ENCODE measurements at regions not wholly inside any gene's neighbourhood (a gene's known extent, or its start where the extent isn't known, plus 50 kb on each side); places are given as distances from the start of the nearest gene placed in this dataset.

- peak; percentile 17 for DNase-seq (ENCODE audit: low spot score)
- H3F3A ChIP-seq (replicated peaks; ENCODE audit: low read depth): peaks cover 4% of the 10 kb centered on the region; the same call in 1 of the 2 replicates
- no peaks in the 10 kb centered on the region for H3K27me3 ChIP-seq (ENCODE audit: insufficient read depth)
- H2AFZ ChIP-seq: no peak overlapping the region
- H3K4me1 ChIP-seq (ENCODE audit: insufficient read depth): peaks cover 26% of the 10 kb centered on the region
- no peaks in the 10 kb centered on the region for H4K20me1 ChIP-seq (replicated peaks; ENCODE audit: insufficient read depth)
- Mint-ChIP-seq H3K4me1 (peaks cover 25% of the 10 kb centered on the region), H3K27ac (no peak overlapping the region), H3K36me3 (ENCODE audit: low read depth) (peaks cover 14% of the 10 kb centered on the region), H3K4me3 (no peak overlapping the region), H3K9me3 (peaks cover 14% of the 10 kb centered on the region; the same call in 2 of the 3 replicates), H3K27me3 (ENCODE audit: insufficient read depth, low read depth, poor library complexity) (no peaks in the 10 kb centered on the region)
- H3K9me2 ChIP-seq (ENCODE audit: insufficient read depth): 0 out of 2 replicates have a peak, but pooled peaks cover 11% of the 10 kb centered on the region
- H3K4me3 ChIP-seq: no peak overlapping the region
- peak; percentile 54 for ATAC-seq
- no peaks in the 10 kb centered on the region for H3K79me2 ChIP-seq (replicated peaks; ENCODE audit: insufficient read depth)
- H3K4me2 ChIP-seq: peak overlapping the region; percentile 18; the same call in 1 of the 2 replicates
- peaks cover under 1% of the 10 kb centered on the region; the same call in 1 of the 2 replicates for H3K36me3 ChIP-seq (ENCODE audit: insufficient read depth)
- no peak for TF ChIP-seq STAT1 (IDR thresholded peaks at IDR 0.05; ENCODE audit: unreplicated experiment)
- TF ChIP-seq ZNF114 (CRISPR knock-in tag; IDR thresholded peaks at IDR 0.05): no peak
- no peak; the same call in 1 of the 2 replicates for TF ChIP-seq POLR2AphosphoS5 (IDR thresholded peaks at IDR 0.05; ENCODE audit: low read depth)
- no peak for TF ChIP-seq NANOG (IDR thresholded peaks at IDR 0.05; ENCODE audit: borderline replicate concordance)
- no peak for TF ChIP-seq REST (IDR thresholded peaks at IDR 0.05; ENCODE audit: unreplicated experiment)
- no peak for TF ChIP-seq ZNF331 (CRISPR knock-in tag; IDR thresholded peaks at IDR 0.05; ENCODE audit: low read depth)
- TF ChIP-seq CREB1 (CRISPR knock-in tag; IDR thresholded peaks at IDR 0.05; ENCODE audit: low read depth): no peak
- TF ChIP-seq JUNB (IDR thresholded peaks at IDR 0.05; ENCODE audit: unreplicated experiment): no peak
- peak overlapping the region; percentile 87 for H3K27ac ChIP-seq (ENCODE audit: low read depth)
These were observed 79.4 kb downstream of the CD24 start for GRCh38 chr6:106894978-106895702.

- DNase-seq (ENCODE audit: low spot score) (no peak), ATAC-seq (no peak)
- peaks cover 5% of the 10 kb centered on the region; the same call in 1 of the 3 replicates for H3K9me3 Mint-ChIP-seq
- no peak overlapping the region for H3K4me2 ChIP-seq
- H3K4me1 ChIP-seq (ENCODE audit: insufficient read depth): peaks cover 35% of the 10 kb centered on the region
- no peaks in the 10 kb centered on the region for H3K79me2 ChIP-seq (replicated peaks; ENCODE audit: insufficient read depth)
- H3K27ac Mint-ChIP-seq: no peak overlapping the region
- H3K27me3 ChIP-seq (ENCODE audit: insufficient read depth): no peaks in the 10 kb centered on the region
- H3K4me1 Mint-ChIP-seq: peaks cover 37% of the 10 kb centered on the region
- H3F3A ChIP-seq (replicated peaks; ENCODE audit: low read depth): peaks cover 8% of the 10 kb centered on the region; the same call in 1 of the 2 replicates
- no peak overlapping the region for H2AFZ ChIP-seq
- H3K36me3 Mint-ChIP-seq (ENCODE audit: low read depth): peaks cover 8% of the 10 kb centered on the region
- H3K4me3 Mint-ChIP-seq: no peak overlapping the region
- H3K27ac ChIP-seq (ENCODE audit: low read depth): no peak overlapping the region
- H3K36me3 ChIP-seq (ENCODE audit: insufficient read depth): no peaks in the 10 kb centered on the region; the same call in 1 of the 2 replicates
- peaks cover 5% of the 10 kb centered on the region for H3K27me3 Mint-ChIP-seq (ENCODE audit: insufficient read depth, low read depth, poor library complexity)
- H3K4me3 ChIP-seq: no peak overlapping the region
- 0 out of 2 replicates have a peak, but pooled peaks cover 8% of the 10 kb centered on the region for H3K9me2 ChIP-seq (ENCODE audit: insufficient read depth)
- no peaks in the 10 kb centered on the region for H4K20me1 ChIP-seq (replicated peaks; ENCODE audit: insufficient read depth)
- TF ChIP-seq STAT1 (IDR thresholded peaks at IDR 0.05; ENCODE audit: unreplicated experiment): no peak
- no peak for TF ChIP-seq ETS1 (IDR thresholded peaks at IDR 0.05)
- no peak for TF ChIP-seq REST (IDR thresholded peaks at IDR 0.05; ENCODE audit: unreplicated experiment)
These were observed 82.3 kb downstream of the CD24 start for GRCh38 chr6:106892186-106892585.

Data from GM23338 (cell line).